Neural crest cell (in vitro differentiated cells): ENCODE measurements at regions not wholly inside any gene's neighbourhood (a gene's known extent, or its start where the extent isn't known, plus 50 kb on each side); places are given as distances from the start of the nearest gene placed in this dataset.
"Not testable (repeated sequence)": the region's sequence is repeated elsewhere in the genome, so short reads cannot be mapped to it uniquely, and the experiment has no call there.

ENCODE experiments used
- DNase-seq: peaks from one replicate; pipeline ENCODE4 v3.0.0; 2021; ENCODE audit warnings: low read depth, mixed read lengths, low spot score
- H3K27ac Mint-ChIP-seq: one replicate; pipeline ENCODE4 v1.8.0; 2021; ENCODE audit warnings: mild to moderate bottlenecking, mixed read lengths; ENCODE audit not compliant: unreplicated experiment
- H3K27me3 Mint-ChIP-seq: 2 replicates; pipeline ENCODE4 v1.8.0; 2021; ENCODE audit warnings: low read depth, mild to moderate bottlenecking, mixed read lengths
- H3K36me3 Mint-ChIP-seq: 2 replicates; pipeline ENCODE4 v1.8.0; 2021; ENCODE audit warnings: low read depth, mild to moderate bottlenecking, mixed read lengths
- H3K4me1 Mint-ChIP-seq: 2 replicates; pipeline ENCODE4 v1.8.0; 2021; ENCODE audit warnings: mixed read lengths
- H3K4me3 Mint-ChIP-seq: one replicate; pipeline ENCODE4 v1.8.0; 2021; ENCODE audit warnings: mild to moderate bottlenecking, mixed read lengths
- H3K9me3 Mint-ChIP-seq: 2 replicates; pipeline ENCODE4 v1.8.0; 2021; ENCODE audit warnings: mixed read lengths
- TF ChIP-seq, protein P1 (sequence below): fragments of 200-600 bp; sonication (generic); conservative IDR thresholded peaks from 2 replicates; pipeline ENCODE4 v1.5.0; 2021; ENCODE audit warnings: antibody characterized with exemption, mild to moderate bottlenecking

DNA sequence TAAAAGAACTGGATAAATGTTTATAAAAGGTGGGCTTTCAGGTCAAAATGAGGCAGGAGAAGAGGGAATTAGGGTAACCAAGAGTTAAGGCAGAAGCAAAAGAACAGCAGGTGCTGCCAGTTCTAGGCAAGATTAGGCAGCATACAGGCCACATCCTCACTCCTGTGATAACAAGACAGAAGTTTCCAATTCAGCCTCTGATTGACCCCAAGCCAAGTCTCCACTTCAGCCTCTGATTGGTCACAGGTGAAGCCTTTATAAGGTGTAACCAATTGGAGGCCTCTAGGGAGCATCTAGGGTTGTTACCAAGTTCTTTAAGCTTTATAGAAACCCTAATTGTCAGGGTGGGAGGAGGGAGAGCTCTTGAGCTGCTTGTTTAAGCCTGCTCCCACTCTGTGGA is 160.8 kb downstream of the MATN1 start:
- H3K27me3 Mint-ChIP-seq: no peaks in the 10 kb centered on the region
- no peaks in the 10 kb centered on the region for H3K4me1 Mint-ChIP-seq
- H3K9me3 Mint-ChIP-seq: peaks cover 14% of the 10 kb centered on the region
- TF ChIP-seq, protein P1, sequence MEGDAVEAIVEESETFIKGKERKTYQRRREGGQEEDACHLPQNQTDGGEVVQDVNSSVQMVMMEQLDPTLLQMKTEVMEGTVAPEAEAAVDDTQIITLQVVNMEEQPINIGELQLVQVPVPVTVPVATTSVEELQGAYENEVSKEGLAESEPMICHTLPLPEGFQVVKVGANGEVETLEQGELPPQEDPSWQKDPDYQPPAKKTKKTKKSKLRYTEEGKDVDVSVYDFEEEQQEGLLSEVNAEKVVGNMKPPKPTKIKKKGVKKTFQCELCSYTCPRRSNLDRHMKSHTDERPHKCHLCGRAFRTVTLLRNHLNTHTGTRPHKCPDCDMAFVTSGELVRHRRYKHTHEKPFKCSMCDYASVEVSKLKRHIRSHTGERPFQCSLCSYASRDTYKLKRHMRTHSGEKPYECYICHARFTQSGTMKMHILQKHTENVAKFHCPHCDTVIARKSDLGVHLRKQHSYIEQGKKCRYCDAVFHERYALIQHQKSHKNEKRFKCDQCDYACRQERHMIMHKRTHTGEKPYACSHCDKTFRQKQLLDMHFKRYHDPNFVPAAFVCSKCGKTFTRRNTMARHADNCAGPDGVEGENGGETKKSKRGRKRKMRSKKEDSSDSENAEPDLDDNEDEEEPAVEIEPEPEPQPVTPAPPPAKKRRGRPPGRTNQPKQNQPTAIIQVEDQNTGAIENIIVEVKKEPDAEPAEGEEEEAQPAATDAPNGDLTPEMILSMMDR: no peak
- peaks cover 6% of the 10 kb centered on the region for H3K36me3 Mint-ChIP-seq
- DNase-seq: no peak
- H3K4me3 Mint-ChIP-seq: no peak overlapping the region
- H3K27ac Mint-ChIP-seq: no peak overlapping the region

DNA sequence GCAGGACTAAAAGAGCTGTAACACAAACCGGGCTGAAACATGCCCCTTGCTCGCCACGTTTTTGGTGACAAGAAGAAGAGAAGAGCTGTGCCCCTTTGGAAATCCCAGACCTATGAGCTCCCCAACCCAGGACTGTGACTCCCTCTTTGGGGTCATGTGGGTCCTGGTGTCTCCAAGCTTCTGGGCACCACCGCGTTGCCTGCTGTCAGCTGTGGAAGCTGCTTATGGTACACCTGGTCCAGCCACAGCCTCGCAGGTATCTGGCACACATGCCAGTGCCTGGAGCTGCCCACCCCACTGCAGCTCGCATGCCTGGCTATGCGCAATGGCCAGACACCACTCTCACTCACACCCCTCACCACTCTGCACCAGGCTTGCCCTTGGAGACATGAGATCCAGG is 171.8 kb downstream of the MATN1 start:
- TF ChIP-seq, protein P1: no peak
- Mint-ChIP-seq H3K36me3 (no peaks in the 10 kb centered on the region), H3K4me1 (peaks cover 7% of the 10 kb centered on the region), H3K27ac (no peak overlapping the region), H3K9me3 (no peaks in the 10 kb centered on the region), H3K27me3 (no peaks in the 10 kb centered on the region), H3K4me3 (no peak overlapping the region)
- DNase-seq: no peak

DNA sequence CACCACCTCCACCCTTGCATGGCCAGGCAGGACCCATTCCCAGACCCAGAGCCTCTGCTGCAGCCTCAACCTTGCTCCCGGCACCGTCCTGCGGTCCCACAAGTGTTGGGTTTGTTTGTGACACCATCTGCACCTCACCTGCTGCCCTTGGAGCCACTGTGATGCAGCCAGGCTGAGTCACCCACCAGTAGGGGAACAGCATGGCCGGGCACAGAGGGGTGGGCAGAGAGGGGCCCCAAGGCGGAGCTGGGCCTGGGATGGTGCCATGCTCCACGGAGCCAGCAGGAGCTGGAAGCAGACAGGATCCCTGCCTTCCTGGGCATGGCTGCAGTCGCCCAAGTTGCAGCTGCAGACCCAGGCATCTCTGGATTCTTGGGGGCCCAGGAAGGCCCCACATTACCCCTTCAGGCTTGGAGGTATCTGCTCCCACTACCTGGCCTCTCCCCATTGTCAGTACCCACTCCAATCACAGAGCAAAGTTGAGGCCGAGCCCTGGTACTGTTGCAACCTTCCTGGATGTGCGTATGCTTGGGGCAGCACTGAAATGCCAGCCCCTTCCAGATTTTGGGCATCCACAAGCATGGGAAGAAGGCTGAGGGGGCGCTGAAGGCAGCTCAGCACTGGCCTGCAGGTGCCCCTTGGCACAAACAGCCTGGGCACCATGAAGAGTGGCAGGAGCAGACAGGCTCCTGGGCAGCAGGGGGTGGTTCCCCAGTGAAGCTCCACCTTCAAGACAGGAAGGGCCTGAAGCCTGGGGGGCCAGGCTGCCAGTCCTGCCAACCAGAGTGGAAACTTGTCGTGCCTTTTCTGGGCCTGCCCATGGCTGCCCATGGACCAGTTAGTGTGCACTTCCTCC is 172.8 kb downstream of the MATN1 start:
- Mint-ChIP-seq H3K27me3 (no peaks in the 10 kb centered on the region), H3K9me3 (no peaks in the 10 kb centered on the region), H3K4me3 (no peak overlapping the region), H3K4me1 (peaks cover 17% of the 10 kb centered on the region), H3K36me3 (no peaks in the 10 kb centered on the region), H3K27ac (no peak overlapping the region)
- DNase-seq: no peak
- TF ChIP-seq, protein P1: no peak

DNA sequence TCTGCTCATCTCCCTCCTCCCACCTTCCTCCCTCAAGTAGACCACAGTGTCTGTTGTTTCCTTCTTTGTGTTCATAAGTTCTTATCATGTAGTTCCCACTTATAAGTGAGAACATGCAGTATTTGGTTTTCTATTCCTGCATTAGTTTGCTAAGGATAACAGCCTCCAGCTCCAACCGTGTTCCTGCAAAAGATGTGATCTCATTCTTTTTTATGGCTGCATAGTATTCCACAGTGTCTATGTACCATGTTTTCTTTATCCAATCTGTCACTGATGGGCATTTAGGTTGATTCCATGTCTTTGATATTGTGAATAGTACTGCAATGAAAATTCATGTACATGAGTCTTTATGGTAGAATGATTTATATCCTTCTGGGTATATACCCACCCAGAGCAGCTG is 173.5 kb downstream of the MATN1 start:
- not testable (repeated sequence) for H3K4me3 Mint-ChIP-seq, H3K27ac Mint-ChIP-seq, H3K36me3 Mint-ChIP-seq, H3K27me3 Mint-ChIP-seq, DNase-seq, H3K9me3 Mint-ChIP-seq
- H3K4me1 Mint-ChIP-seq: peaks cover 24% of the 10 kb centered on the region

DNA sequence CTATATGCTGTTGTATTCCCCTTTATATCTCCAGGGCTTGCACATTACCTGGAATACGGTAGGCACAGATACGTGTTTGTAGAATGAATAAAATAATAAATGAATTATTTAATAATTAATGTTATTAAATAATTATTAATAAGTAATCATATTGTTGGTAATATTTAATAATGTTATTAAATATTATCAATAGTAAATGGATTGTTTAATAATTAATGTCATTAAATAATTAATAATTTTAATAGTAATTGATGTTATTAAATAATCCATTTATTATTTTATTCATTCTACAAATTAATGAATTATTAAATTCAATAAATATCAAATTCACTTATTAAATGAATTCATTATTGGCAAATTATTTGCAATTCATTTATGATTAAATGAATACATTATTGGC is 175.1 kb downstream of the MATN1 start:
- no peak for DNase-seq
- Mint-ChIP-seq H3K36me3 (no peaks in the 10 kb centered on the region), H3K9me3 (no peaks in the 10 kb centered on the region), H3K27me3 (no peaks in the 10 kb centered on the region), H3K4me1 (peaks cover 39% of the 10 kb centered on the region), H3K4me3 (no peak overlapping the region), H3K27ac (no peak overlapping the region)
- TF ChIP-seq, protein P1: no peak

DNA sequence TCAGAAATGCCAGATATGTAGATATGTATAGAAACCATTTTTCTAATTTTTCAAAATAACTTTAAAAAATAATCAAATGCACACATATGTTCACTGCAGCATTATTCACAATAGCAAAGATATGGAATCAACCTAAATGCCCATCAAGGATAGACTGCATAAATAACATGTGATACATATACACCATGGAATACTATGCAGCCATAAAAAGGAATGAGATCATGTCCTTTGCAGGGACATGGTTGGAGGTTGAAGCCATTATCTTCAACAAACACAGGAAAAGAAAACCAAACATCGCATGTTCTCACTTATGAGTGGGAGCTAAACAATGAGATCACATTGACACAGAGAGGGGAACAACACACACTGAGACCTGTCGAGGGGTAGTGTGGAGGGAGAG is 176.1 kb downstream of the MATN1 start:
- not testable (repeated sequence) for H3K9me3 Mint-ChIP-seq, H3K4me3 Mint-ChIP-seq, DNase-seq, H3K27ac Mint-ChIP-seq, H3K36me3 Mint-ChIP-seq, H3K27me3 Mint-ChIP-seq
- peaks cover 39% of the 10 kb centered on the region for H3K4me1 Mint-ChIP-seq
